SH-SY5Y (cell line): ENCODE measurements at regions not wholly inside any gene's neighbourhood (a gene's known extent, or its start where the extent isn't known, plus 50 kb on each side); places are given as distances from the start of the nearest gene placed in this dataset.

Experiments
- GATA2 ChIP-seq: IDR thresholded peaks from 2 replicates; pipeline ENCODE4 v1.6.1; 2011; ENCODE audit warnings: mild to moderate bottlenecking, low read depth, low read length
- GATA3 ChIP-seq: IDR thresholded peaks from 2 replicates; pipeline ENCODE4 v1.6.1; 2011; ENCODE audit warnings: low read depth, mild to moderate bottlenecking, low read length, moderate library complexity

- TF ChIP-seq GATA2 (no peak), GATA3 (no peak)
Measured at GRCh38 chr11:98800696-98801095, 220.1 kb upstream of the CNTN5 start.
